GM18858 (cell line): ENCODE measurements at regions not wholly inside any gene's neighbourhood (a gene's known extent, or its start where the extent isn't known, plus 50 kb on each side); places are given as distances from the start of the nearest gene placed in this dataset.

Source experiments
- ATAC-seq: cut with Tn5 transposase; IDR thresholded peaks from one replicate; pipeline ENCODE4 v1.9.1; 2021; ENCODE audit not compliant: unreplicated experiment

DNA sequence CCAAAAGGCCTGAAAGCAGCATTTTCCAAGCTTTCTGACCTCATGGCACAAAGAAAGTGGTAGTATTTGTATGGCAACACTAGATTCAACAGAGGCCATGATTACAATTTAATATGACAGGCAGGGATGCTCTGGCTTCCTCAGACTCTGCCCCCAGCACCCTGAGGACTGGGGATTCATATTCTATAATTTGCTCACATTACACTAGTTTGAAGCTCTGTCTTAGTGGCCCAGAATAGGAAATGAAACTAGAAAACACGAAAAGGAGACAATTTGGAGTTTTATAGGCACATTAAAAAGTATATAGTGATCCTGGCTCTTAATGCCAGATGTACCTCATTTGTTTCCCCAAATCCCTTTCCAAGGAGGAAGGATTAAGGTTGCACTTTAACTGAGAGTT lies 173.0 kb upstream of the STK17B start:
- ATAC-seq: no peak

GRCh38 chr2:196353717-196354116 lies 182.3 kb upstream of the STK17B start:
- ATAC-seq: no peak

- ATAC-seq: no peak
Observed at GRCh38 chr2:196354186-196354585, 182.8 kb upstream of the STK17B start.

DNA sequence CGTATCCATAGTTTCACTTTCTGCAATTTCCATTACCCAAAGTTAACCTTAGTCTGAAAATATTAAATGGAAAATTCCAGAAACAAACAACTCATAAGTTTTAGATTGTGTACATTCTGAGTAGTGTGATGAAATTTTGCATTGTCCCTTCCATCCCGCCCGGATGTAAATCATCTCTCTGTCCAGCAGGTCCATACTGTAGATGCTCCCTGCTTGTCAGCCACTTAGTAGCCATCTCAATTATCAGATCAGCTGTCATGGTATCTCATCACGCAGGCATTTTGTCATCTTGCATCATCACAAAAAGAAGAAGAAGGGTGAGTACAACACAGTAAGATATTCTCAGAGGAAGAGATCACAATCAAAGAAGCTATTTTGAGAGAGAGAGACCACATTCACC lies 185.0 kb upstream of the STK17B start:
- ATAC-seq: no peak

- ATAC-seq: no peak
Observed at GRCh38 chr2:196360650-196361049, 189.3 kb upstream of the STK17B start.

- ATAC-seq: no peak
Observed at GRCh38 chr2:196361606-196362326, 190.4 kb upstream of the STK17B start.

DNA sequence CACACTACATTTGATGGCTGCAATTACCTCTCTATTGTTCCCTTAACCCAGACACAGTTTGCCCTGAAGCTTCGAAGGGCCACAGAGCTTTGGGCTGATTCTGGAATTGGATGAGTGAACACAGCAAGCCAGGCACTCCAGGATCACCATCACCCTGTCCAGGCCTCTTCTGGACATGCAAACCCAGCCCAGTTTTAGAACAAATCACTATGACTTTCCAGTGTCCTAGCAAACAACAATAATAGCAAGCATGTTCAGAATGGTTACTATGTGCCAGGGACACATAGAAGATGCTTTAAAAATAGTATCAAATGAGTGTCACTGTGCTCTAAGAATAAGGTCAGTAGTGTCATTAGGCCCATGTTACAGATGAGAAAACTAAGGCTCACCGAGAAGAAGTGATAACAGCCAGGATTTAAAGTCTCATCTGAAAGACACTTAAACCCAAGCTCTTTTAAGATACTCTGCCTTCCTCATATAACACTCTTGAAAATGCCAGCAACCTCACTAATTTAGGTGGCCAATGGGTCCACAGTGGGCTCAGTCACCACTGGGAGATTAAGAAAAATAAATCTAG lies 191.7 kb upstream of the STK17B start:
- ATAC-seq: no peak

DNA sequence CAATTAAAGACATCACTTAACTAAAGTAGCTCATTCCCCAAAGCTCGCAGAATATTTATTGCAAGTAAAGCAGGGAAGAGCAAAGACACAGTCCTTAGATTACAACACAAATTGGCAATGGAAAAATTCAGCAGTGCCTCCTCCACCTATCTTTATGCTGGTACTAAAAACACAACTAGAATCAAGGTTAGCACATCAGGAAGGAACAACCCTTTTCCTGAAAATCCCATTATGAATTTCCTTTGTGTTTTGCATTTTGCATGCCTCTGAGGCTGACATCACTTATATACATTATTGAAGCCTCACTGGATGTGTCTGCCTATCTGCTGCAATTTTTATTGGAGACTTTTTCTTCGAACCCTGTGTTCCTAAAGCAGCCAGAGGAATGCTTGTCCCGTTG lies 193.8 kb upstream of the STK17B start:
- no peak for ATAC-seq

GRCh38 chr2:196365923-196366322 lies 194.5 kb upstream of the STK17B start:
- no peak for ATAC-seq

- no peak for ATAC-seq
Observed at GRCh38 chr2:196367633-196368032, 196.3 kb upstream of the STK17B start.

DNA sequence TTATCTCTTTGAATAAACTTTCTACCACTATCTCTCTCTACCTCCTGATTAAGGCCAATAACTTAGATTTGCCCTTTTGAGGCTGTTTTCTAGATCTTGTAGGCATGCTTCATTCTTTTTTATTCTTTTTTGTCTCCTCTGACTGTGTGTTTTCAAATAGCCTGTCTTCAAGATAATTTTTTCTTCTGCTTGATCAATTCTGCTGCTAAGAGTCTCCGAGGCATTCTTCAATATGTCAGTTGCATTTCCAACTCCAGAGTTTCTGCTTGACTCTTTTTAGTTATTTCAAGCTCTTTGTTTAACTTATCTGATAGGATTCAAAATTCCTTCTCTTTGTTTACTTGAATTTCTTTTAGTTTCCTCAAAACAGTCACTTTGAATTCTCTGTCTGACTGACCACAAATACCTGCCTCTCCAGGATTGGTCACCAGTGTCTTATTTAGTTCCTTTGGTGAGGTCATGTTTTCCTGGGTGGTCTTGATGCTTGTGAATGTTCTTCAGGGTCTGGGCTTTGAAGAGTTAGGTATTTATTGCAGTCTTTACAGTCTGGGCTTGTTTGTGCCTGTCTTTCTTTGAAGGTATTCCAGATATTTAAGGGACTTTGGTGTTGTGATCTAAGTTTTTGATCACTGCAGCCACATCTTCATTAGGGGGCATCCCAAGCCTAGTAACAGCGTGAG lies 197.3 kb upstream of the STK17B start:
- ATAC-seq: no peak

DNA sequence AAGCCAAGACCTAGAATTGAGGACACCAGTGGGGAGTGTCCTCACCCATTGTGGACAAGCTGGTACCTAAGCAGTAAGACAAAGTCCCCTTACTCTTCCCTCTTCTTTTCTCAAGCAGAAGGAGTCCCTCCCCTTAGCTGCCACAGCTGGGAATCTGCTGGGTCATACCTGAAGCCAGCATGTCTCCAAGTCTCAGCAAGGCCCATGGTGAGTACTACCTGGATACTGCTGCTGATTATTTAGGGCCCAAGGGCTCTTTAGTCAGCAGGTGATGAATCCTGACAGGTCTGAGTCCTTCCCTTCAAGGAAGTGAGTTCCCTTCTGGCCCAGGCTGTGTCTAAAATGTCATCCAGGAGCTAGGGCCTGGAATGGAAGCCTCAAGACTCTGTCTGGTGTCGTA lies 198.6 kb upstream of the STK17B start:
- no peak for ATAC-seq

DNA sequence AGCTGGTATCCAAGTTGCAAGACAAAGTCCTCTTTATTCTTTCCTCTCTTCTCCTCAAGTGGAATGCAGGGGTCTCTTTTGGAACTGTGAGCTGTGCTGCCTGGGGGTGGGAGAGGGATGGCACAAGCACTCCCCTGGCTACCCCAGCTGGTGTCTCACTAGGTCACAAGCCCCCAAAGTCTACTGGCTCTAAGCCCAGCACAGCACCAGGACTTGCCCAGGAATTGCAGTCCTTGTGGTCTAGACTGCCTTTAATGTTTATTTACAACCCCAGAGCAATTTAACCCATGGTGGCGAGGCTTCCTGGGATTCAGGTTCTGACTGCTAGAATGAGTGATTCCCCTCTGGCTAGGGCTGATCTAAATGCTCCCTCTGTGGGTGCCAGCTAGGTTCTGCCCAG lies 199.0 kb upstream of the STK17B start:
- no peak for ATAC-seq

DNA sequence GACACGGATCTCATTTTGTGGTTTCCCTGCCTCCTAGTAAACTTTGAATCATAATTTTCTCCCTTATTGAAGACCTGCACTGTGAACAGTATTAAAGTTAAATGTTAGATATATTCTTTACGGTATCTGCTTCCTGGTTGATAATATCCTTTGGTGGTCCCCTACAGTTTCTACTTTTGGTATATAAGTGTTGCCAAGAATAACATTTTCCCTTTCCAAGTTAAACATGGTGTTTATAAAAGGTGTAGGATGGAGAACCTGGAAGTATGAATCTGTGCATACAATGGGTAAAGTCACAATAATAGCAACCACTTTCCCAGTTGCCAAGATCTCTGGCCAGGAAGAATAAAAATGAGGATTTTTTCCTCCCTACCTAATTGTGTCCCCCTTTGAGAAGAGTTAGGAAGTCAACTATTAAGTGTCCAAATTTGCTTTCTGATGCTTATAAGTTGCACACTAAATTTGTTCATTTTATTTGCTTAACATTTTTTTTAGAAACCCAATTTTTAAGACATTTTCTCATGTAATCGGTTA lies 201.0 kb upstream of the STK17B start:
- no peak for ATAC-seq

- no peak for ATAC-seq
Observed at GRCh38 chr2:196372811-196373664, 201.7 kb upstream of the STK17B start.

- ATAC-seq: peak; percentile 66
Observed at GRCh38 chr2:196376984-196377877, 205.9 kb upstream of the STK17B start.

DNA sequence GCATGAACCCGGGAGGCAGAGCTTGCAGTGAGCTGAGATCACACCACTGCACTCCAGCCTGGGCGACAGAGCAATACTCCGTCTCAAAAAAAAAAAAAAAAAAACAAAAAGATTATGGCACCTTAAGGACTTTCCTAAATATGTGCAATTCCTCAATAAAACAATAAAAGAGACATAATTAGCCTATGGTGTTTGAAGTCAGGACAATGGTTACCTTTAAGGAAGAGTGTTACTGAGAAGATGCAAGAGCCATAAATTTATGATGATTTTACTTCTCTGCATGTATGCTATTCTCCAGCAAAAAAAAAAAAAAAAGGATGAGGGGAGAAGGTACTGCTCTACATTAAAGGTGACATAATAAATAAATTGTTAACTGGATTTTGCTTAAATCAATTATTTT lies 208.2 kb upstream of the STK17B start:
- ATAC-seq: no peak

GRCh38 chr2:196380098-196380497 lies 208.7 kb upstream of the STK17B start:
- ATAC-seq: no peak

GRCh38 chr2:196380575-196380974 lies 209.2 kb upstream of the STK17B start:
- ATAC-seq: no peak

GRCh38 chr2:196381464-196381863 lies 210.1 kb upstream of the STK17B start:
- ATAC-seq: no peak
